T47D (cell line): ENCODE measurements at regions not wholly inside any gene's neighbourhood (a gene's known extent, or its start where the extent isn't known, plus 50 kb on each side); places are given as distances from the start of the nearest gene placed in this dataset.

Experiments
- DNase-seq, 2 experiments: peaks; one replicate each; pipeline versions ENCODE4 v3.0.0 to v3.0.0-alpha.2; 2011 to 2012; ENCODE audit warnings: low read depth in 1 of 2, low spot score in 1 of 2
- JUND ChIP-seq: IDR thresholded peaks from 2 replicates; pipeline ENCODE4 v1.6.1; 2012; ENCODE audit warnings: low read depth
- in situ Hi-C: cut with HindIII; loops from 2 replicates; pipeline ENCODE4 v1.10.0; 2016; ENCODE audit warnings: low sequenced_read_pairs, low pct_unique_long_range_greater_than_20kb

GRCh38 chr1:232184561-232185530 lies 445.1 kb downstream of the SIPA1L2 start:
- no peak for TF ChIP-seq JUND
- in situ Hi-C loops = no loop called here
- DNase-seq = no peak

DNA sequence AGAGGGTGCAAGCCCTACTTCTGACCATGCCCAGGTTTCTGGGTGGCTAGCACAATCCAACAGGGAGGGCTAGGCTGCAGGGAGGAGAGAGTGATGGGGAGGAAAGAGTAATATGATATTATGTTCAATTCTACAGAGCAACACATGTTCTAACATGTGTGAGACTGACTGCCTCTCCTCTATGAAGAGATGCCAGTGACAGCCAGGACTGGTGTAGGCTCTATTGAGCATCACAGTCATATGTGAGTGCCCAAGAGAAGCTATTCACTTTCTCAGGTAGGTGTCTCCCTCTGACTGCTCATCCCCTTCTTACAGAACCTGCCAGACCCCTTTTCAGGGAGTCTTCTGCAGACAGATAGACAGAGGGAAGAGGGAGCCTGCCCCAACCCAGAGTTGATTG lies 446.1 kb downstream of the SIPA1L2 start:
- peak in 1 of 2 experiments; percentile 50 for DNase-seq
- in situ Hi-C loops = no loop called here

GRCh38 chr1:232183266-232183800 lies 446.6 kb downstream of the SIPA1L2 start:
- DNase-seq = no peak
- in situ Hi-C loops = no loop called here
- TF ChIP-seq JUND = no peak

More for the DNA sequence above, 446.1 kb downstream of the SIPA1L2 start:
- no peak for TF ChIP-seq JUND

GRCh38 chr1:232182236-232182635 lies 447.7 kb downstream of the SIPA1L2 start:
- no peak for TF ChIP-seq JUND
- in situ Hi-C loops = no loop called here
- DNase-seq = no peak

DNA sequence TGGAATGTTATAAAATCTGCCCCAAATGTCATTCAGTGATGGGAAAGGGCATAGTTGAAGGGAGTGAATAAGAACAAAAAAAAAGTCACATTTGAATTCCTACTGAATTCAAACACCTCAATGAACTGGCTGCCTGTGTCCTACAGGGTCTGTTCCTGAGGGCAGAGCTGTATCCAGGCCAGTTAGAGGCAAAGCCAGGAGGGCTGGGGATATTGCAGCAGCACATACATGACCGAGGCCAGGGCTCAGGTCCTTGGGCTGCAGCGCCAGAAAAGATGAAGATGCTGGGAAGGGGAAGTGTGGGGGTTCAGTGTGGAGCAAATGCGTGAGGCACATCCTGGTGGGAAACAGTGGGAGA lies 449.2 kb downstream of the SIPA1L2 start:
- no peak for DNase-seq
- no peak for TF ChIP-seq JUND

GRCh38 chr1:232179896-232180778 lies 449.8 kb downstream of the SIPA1L2 start:
- in situ Hi-C loops = no loop called here
- no peak for TF ChIP-seq JUND
- DNase-seq = no peak

More for the DNA sequence above, 449.2 kb downstream of the SIPA1L2 start:
- in situ Hi-C loops = no loop called here

DNA sequence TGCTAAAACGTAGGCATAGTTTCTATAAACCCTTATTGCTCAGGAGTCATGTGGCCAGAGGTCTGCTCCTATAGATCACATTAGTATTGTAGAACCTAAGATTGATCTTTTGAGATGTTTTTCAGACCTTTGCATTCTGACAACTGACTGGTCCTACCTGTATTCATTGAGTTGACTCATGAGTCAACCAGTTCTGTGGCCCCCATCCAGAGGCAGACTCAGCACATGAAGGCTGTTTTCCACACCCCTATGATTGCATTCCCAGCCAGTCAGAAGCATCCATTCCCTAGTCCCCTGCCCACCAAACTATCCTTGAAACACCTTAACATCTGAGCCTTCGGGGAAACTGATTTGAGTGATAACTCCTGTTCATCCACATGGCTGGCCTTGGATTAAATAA lies 451.7 kb downstream of the SIPA1L2 start:
- in situ Hi-C loops = no loop called here
- no peak for DNase-seq
- TF ChIP-seq JUND = no peak

DNA sequence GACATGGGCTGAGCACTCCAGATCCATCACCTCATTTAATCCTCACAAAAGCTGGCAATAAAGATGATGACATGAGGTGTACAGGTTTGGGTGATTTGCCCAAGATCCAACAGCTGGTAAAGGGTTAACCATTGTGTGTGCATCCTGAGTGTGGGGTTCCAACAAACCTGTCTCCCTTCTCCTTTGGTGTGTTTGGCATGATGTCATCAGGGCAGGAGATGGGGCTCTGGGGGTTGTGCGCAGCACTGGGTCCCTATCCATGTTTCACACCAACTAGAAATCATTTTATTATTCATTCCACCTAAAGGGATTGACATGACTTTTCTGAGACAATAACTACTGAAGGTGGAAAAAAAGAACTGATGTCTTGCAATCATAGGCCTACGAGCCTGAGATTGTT lies 452.5 kb downstream of the SIPA1L2 start:
- no peak for TF ChIP-seq JUND
- no peak for DNase-seq
- in situ Hi-C loops = no loop called here

DNA sequence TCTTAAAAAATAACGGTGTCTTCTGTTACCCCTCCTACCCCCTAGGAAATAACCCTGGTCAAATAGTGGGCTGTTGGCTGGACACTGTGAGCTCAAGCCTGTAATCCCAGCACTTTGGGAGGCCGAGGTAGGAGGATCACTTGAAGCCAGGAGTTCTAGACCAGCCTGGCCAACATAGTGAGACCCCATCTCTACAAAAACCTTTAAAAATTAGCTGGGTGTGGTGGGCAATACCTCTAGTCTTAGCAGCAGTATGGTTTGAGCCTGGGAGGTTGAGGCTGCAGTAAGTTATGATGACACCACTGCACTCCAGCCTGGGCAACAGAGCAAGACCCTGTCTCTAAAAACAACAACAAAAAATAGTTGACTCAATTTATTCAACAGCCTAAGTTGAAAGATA lies 453.7 kb downstream of the SIPA1L2 start:
- in situ Hi-C loops = no loop called here
- no peak for TF ChIP-seq JUND
- DNase-seq = no peak

DNA sequence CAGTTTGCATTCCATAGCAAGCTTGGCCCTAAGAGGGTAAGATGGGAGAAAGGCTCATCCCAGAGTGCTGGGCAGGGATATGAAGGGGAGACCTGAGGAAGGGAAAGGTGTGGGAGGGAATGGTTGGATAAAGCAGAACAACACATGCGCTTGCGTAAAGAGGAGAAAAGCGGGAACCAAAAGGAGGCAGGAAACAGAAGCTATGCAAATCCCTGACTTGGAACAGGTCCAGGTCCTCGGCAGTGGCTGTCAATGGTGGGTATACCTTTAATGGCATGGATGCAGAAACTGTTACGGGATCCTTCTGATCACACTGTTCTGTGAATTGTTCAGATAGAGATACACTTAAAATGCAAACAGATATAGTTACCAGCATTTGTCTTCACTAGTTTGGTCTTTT lies 455.6 kb downstream of the SIPA1L2 start:
- no peak for DNase-seq
- no peak for TF ChIP-seq JUND
- in situ Hi-C loops = no loop called here

DNA sequence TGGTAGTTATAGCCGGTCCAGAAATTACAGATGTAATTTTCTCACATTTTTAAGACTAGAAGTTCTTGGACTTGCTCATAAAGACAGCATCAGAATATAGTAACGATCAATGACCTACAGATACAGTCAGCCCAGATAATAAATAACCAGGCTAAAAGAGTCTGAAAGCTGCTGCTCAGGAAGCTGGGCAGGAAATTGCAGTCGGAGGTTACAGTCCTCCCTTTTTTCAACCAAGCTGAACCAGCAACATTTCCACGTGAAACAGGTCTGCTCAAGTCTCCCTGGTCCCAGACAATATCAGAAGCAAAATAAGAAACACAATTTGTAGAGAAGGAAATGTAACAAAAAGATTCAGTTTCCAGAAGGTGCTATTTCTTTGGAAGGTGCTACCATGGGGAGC lies 457.4 kb downstream of the SIPA1L2 start:
- no peak for DNase-seq
- in situ Hi-C loops = no loop called here
- no peak for TF ChIP-seq JUND

GRCh38 chr1:232170909-232171308 lies 459.0 kb downstream of the SIPA1L2 start:
- in situ Hi-C loops = no loop called here
- DNase-seq = no peak
- no peak for TF ChIP-seq JUND
